Tibial nerve (tissue), 4 donors: ENCODE measurements at regions not wholly inside any gene's neighbourhood (a gene's known extent, or its start where the extent isn't known, plus 50 kb on each side); places are given as distances from the start of the nearest gene placed in this dataset.

Source experiments
- CTCF ChIP-seq, 5 experiments: fragments of 200-600 bp in 3 of 5; fragments of 450-650 bp in 2 of 5; sonication (generic) in 3 of 5; IDR thresholded peaks; one replicate each; pipeline ENCODE4 v1.5.1; 2016 to 2019; ENCODE audit warnings: antibody characterized with exemption in 5 of 5, mild to moderate bottlenecking in 3 of 5, moderate library complexity in 2 of 5
- EP300 ChIP-seq, 2 donors: sonication (generic); formaldehyde crosslinking; IDR thresholded peaks; one replicate each; pipeline ENCODE4 v1.6.1; 2017; ENCODE audit warnings: antibody characterized with exemption in 2 of 2, mild to moderate bottlenecking in 1 of 2
- POLR2A ChIP-seq, 2 donors: fragments of 450-650 bp; IDR thresholded peaks; one replicate each; pipeline ENCODE4 v1.6.1; 2017; ENCODE audit warnings: antibody characterized with exemption in 2 of 2, mild to moderate bottlenecking in 2 of 2, moderate library complexity in 2 of 2

- no peak for TF ChIP-seq CTCF (IDR thresholded peaks at IDR 0.05)
- no peak for TF ChIP-seq EP300 (IDR thresholded peaks at IDR 0.05)
- no peak for TF ChIP-seq POLR2A (IDR thresholded peaks at IDR 0.05)
Measured at GRCh38 chr5:4628645-4629385, 511.3 kb upstream of the ADAMTS16 start.
